ENCODE measurements at regions not wholly inside any gene's neighbourhood (a gene's known extent, or its start where the extent isn't known, plus 50 kb on each side); places are given as distances from the start of the nearest gene placed in this dataset.
"Not testable (repeated sequence)": the region's sequence is repeated elsewhere in the genome, so short reads cannot be mapped to it uniquely, and the experiment has no call there.

DNA sequence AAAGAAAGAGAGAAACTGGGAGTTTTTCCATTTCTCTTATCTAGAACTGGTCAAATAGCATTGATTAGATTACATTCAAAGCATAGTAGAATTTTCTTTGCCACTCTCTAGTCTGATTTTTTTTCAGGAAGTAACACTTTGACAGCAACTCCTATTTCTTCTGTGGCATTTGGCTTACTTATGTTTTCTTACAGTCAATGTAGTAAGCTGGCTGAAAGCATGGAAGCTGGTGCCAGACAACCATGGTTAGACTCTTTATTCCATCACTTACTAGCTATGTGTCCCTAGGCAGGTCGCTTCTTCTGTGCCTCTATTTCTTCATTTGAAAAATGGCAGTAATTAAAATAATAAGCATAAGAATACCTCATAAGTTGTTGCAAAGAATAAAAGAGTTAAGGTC, 54.2 kb upstream of the OPRM1 start:
- no peak overlapping the region for H3K4me3 ChIP-seq
- no peak for DNase-seq (ENCODE audit: low spot score in 2 of 2)
- H3K27me3 ChIP-seq (ENCODE audit: low read depth): peaks cover 4% of the 10 kb centered on the region; the same call in 1 of the 2 replicates
- in situ Hi-C loops (cut with MboI; ENCODE audit: low sequenced_read_pairs): no loop called here
- no peaks in the 10 kb centered on the region for H3K9me3 ChIP-seq
- no peaks in the 10 kb centered on the region for H3K4me1 ChIP-seq
- H3K36me3 ChIP-seq (replicated peaks): no peaks in the 10 kb centered on the region

DNA sequence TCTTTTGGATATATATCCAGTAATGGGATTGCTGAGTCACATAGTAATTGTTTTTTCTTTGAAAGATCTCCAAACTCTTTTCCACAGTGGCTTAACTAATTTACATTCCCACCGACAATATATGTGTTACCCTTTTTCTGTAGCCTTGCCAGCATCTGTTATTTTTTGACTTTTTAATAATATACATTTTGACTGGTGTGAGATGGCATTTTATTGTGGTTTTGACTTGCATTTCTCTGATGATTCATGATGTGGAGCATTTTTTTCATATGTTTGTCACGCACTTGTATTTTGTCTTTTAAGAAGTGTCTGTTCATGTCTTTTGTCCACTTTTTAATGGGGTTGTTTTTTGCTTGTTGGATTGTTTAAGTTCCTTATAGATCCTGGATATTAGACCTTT, 58.9 kb upstream of the OPRM1 start:
- in situ Hi-C loops (cut with MboI; ENCODE audit: low sequenced_read_pairs): no loop called here
- DNase-seq (ENCODE audit: low spot score in 2 of 2): no peak
- peaks cover 4% of the 10 kb centered on the region; the same call in 1 of the 2 replicates for H3K27me3 ChIP-seq (ENCODE audit: low read depth)
- H3K4me1 ChIP-seq: no peaks in the 10 kb centered on the region
- H3K9me3 ChIP-seq: no peaks in the 10 kb centered on the region
- H3K36me3 ChIP-seq (replicated peaks): no peaks in the 10 kb centered on the region
- no peak overlapping the region for H3K4me3 ChIP-seq

GRCh38 chr6:153978911-153979548, 60.0 kb upstream of the OPRM1 start:
- in situ Hi-C loops (cut with MboI; ENCODE audit: low sequenced_read_pairs): not testable (repeated sequence)

DNA sequence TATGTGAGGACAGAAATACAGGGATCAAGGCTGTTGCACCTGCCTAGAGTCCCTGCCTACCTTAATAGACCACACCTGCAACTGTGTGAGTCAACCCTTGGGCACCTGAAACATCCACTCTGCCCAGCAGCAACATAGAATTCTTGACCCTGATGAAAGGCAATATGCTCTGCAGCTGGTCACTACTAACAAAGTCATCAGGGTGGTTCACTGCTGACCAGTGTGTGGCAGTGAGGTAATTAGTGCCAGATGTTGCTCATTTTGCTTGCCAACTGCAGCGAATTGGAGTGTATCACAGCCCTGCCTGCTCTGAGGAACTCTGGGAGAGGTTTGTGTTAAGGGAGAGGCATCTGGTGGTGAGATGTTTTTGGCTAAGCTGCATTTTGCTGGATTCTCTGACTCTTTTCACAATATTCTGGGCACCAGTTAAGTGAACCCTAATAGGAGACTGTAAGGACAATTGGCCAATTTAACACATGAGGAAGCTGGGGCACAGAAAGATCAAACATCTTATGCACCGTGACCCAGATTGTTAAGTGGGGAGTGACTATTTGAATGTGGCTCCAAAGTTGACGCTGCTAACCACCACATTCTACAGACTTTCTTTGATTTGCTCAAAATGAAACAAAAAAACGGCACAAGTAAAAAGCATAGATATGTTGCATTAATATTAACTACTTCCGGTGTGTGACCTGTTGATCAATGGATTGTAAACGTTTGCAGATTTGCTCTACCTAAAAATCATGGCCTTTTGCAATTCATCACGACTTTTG, 61.9 kb upstream of the OPRM1 start:
- no peaks in the 10 kb centered on the region for H3K27me3 ChIP-seq (ENCODE audit: low read depth)
- no peaks in the 10 kb centered on the region for H3K4me1 ChIP-seq
- H3K36me3 ChIP-seq (replicated peaks): no peaks in the 10 kb centered on the region
- in situ Hi-C loops (cut with MboI; ENCODE audit: low sequenced_read_pairs): no loop called here
- H3K4me3 ChIP-seq: no peak overlapping the region
- DNase-seq (ENCODE audit: low spot score in 2 of 2): no peak
- no peaks in the 10 kb centered on the region for H3K9me3 ChIP-seq

More at GRCh38 chr6:153978911-153979548, 60.0 kb upstream of the OPRM1 start:
- not testable (repeated sequence) for H3K4me3 ChIP-seq; DNase-seq (ENCODE audit: low spot score in 2 of 2); H3K36me3 ChIP-seq (replicated peaks); H3K27me3 ChIP-seq (ENCODE audit: low read depth); H3K9me3 ChIP-seq; H3K4me1 ChIP-seq

DNA sequence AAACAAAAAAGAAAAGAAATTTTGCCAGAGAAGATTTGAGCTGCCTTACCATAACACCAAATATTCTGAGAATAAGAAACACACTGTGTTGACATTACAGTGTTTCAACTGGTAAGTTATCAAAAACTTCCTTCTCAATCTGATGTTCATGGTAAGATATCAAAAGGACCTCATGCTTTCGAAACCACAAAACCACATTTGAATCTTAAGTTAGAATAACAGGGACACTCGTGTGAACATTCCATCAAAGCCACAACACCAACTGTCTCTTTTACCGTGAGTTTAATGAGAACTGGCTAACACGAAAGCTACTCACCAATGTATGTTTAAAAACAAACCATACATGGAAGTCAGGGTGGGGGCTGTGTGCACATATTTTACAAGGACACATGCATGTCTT, 73.0 kb upstream of the OPRM1 start:
- H3K4me1 ChIP-seq: no peaks in the 10 kb centered on the region
- H3K36me3 ChIP-seq (replicated peaks): no peaks in the 10 kb centered on the region
- no peaks in the 10 kb centered on the region for H3K9me3 ChIP-seq
- in situ Hi-C loops (cut with MboI; ENCODE audit: low sequenced_read_pairs): loop anchor here (25.0 kb wide), 1 partner anchor 729 kb away; no protein-coding TSS in a partner anchor
- H3K27me3 ChIP-seq (ENCODE audit: low read depth): peaks cover 6% of the 10 kb centered on the region
- H3K4me3 ChIP-seq: no peak overlapping the region
- no peak for DNase-seq (ENCODE audit: low spot score in 2 of 2)

DNA sequence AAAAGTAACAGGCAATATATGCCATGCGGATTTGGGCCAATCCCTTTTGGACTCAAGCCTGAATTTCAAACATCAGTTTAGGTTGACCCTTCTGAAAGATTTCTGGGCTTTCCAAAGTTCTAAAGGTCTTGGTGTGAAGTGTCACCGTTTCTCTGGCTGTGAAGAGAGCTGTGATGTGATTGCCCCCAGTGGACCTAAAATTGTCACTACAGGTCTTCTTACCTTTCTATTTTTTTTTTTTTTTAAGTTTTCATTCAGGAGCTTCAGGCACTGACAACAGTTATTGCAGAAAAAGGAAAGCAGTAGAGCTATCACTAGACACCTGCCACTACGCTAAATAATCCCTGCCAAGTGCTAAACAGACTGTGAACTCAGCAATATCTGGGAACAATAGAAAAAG, 75.7 kb upstream of the OPRM1 start:
- H3K4me1 ChIP-seq: no peaks in the 10 kb centered on the region
- no peaks in the 10 kb centered on the region for H3K36me3 ChIP-seq (replicated peaks)
- in situ Hi-C loops (cut with MboI; ENCODE audit: low sequenced_read_pairs): loop anchor here (25.0 kb wide), 1 partner anchor 726 kb away; no protein-coding TSS in a partner anchor
- H3K27me3 ChIP-seq (ENCODE audit: low read depth): peaks cover 5% of the 10 kb centered on the region; the same call in 1 of the 2 replicates
- no peaks in the 10 kb centered on the region for H3K9me3 ChIP-seq
- DNase-seq (ENCODE audit: low spot score in 2 of 2): no peak
- no peak overlapping the region for H3K4me3 ChIP-seq

DNA sequence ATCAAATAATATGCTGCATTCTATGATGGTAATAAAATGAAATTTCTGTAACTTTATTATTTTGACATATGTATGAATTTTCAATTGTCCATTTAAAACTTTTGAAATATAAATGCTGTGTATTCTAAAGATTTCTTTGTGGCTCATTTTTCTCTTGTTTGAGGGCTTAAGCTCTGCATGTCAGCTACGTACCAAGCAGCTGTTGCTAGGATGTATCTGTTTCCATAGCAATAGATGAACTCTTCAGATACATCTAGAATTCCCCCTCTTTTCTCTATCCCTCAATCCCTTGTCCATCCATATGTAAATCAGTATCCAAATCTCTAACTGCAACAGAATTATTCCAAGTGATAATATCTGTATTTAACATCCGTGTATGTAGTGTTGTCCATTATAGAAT, 76.5 kb upstream of the OPRM1 start:
- H3K36me3 ChIP-seq (replicated peaks): no peaks in the 10 kb centered on the region
- H3K4me1 ChIP-seq: no peaks in the 10 kb centered on the region
- H3K27me3 ChIP-seq (ENCODE audit: low read depth): peaks cover 3% of the 10 kb centered on the region; the same call in 1 of the 2 replicates
- no peaks in the 10 kb centered on the region for H3K9me3 ChIP-seq
- in situ Hi-C loops (cut with MboI; ENCODE audit: low sequenced_read_pairs): loop anchor here (25.0 kb wide), 1 partner anchor 725 kb away; no protein-coding TSS in a partner anchor
- no peak overlapping the region for H3K4me3 ChIP-seq
- no peak for DNase-seq (ENCODE audit: low spot score in 2 of 2)

- in situ Hi-C loops (cut with MboI; ENCODE audit: low sequenced_read_pairs): loop anchor here (25.0 kb wide), 1 partner anchor 723 kb away; no protein-coding TSS in a partner anchor
- no peak for DNase-seq (ENCODE audit: low spot score in 2 of 2)
- Histone ChIP-seq H3K36me3 (replicated peaks) (no peaks in the 10 kb centered on the region), H3K4me1 (no peaks in the 10 kb centered on the region), H3K27me3 (ENCODE audit: low read depth) (no peaks in the 10 kb centered on the region), H3K9me3 (no peaks in the 10 kb centered on the region), H3K4me3 (no peak overlapping the region)
Observed at GRCh38 chr6:153960741-153961140, 78.3 kb upstream of the OPRM1 start.

DNA sequence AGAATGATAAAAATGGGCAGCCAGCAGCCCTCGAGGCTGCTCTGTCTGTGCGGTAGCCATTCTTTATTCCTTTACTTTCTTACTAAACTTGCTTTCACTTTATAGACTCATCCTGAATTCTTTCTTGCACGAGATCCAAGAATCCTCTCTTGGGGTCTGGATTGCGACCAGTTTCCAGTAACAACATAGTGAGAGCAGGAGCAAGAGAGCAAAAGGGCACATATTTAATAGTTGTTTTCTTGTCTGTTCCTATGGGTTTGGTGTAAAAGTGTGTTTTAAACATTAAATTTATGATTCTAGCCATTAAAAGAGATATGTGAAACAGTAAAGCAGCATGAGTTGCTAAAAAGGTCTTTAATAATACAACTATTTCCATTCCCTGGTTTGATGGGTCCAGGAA, 78.8 kb upstream of the OPRM1 start:
- DNase-seq (ENCODE audit: low spot score in 2 of 2): no peak
- no peaks in the 10 kb centered on the region for H3K4me1 ChIP-seq

GRCh38 chr6:153959276-153959675, 79.8 kb upstream of the OPRM1 start:
- Histone ChIP-seq H3K36me3 (replicated peaks) (no peaks in the 10 kb centered on the region), H3K9me3 (no peaks in the 10 kb centered on the region), H3K27me3 (ENCODE audit: low read depth) (no peaks in the 10 kb centered on the region), H3K4me3 (no peak overlapping the region), H3K4me1 (no peaks in the 10 kb centered on the region)
- in situ Hi-C loops (cut with MboI; ENCODE audit: low sequenced_read_pairs): loop anchor here (25.0 kb wide), 1 partner anchor 722 kb away; no protein-coding TSS in a partner anchor
- DNase-seq (ENCODE audit: low spot score in 2 of 2): no peak

More for the DNA sequence above, 78.8 kb upstream of the OPRM1 start:
- in situ Hi-C loops (cut with MboI; ENCODE audit: low sequenced_read_pairs): loop anchor here (25.0 kb wide), 1 partner anchor 723 kb away; no protein-coding TSS in a partner anchor
- no peaks in the 10 kb centered on the region for H3K36me3 ChIP-seq (replicated peaks)
- no peaks in the 10 kb centered on the region for H3K9me3 ChIP-seq
- no peak overlapping the region for H3K4me3 ChIP-seq
- H3K27me3 ChIP-seq (ENCODE audit: low read depth): no peaks in the 10 kb centered on the region

DNA sequence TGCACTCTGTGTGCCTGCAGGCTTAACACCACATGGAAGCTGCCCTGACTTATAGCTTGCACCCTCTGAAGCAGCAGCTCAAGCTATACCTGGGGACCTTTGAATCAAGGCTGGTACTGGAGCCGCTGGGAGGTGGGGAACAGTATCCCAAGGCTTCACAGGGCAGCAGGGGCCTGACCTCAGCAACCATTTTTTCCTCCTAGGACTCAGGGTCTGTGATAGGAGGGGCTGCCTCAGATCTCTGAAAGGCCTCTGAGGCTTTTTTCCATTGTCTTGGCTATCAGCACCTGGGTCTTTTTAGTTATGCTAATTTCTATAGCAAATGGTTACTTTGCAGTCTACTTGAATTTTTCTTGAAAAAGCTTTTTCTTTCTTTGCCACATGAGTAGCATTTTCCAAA, 80.2 kb upstream of the OPRM1 start:
- Histone ChIP-seq H3K4me3 (no peak overlapping the region), H3K36me3 (replicated peaks) (no peaks in the 10 kb centered on the region), H3K27me3 (ENCODE audit: low read depth) (no peaks in the 10 kb centered on the region), H3K4me1 (no peaks in the 10 kb centered on the region), H3K9me3 (no peaks in the 10 kb centered on the region)
- no peak for DNase-seq (ENCODE audit: low spot score in 2 of 2)
- in situ Hi-C loops (cut with MboI; ENCODE audit: low sequenced_read_pairs): loop anchor here (25.0 kb wide), 1 partner anchor 722 kb away; no protein-coding TSS in a partner anchor

DNA sequence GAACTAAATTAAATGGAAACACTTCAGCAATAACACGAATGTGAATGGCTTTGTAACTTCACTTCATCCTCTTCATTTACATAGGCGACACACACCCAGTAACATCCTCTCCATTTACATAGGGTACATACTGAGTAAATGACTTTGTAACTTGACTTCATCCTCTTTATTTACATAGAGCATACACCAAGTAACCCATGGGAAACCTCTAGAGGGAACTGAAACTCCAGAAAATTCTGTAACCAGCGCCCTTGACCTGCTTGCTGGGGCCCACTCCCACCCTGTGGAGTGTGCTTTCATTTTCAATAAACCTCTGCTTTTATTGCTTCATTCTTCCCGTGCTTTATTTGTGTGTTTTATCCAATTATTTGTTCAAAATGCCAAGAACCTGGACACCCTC, 81.6 kb upstream of the OPRM1 start:
- DNase-seq (ENCODE audit: low spot score in 2 of 2): no peak
- Histone ChIP-seq H3K4me1 (no peaks in the 10 kb centered on the region), H3K27me3 (ENCODE audit: low read depth) (no peaks in the 10 kb centered on the region), H3K4me3 (no peak overlapping the region), H3K9me3 (no peaks in the 10 kb centered on the region), H3K36me3 (replicated peaks) (no peaks in the 10 kb centered on the region)
- in situ Hi-C loops (cut with MboI; ENCODE audit: low sequenced_read_pairs): loop anchor here (25.0 kb wide), 1 partner anchor 720 kb away; no protein-coding TSS in a partner anchor

DNA sequence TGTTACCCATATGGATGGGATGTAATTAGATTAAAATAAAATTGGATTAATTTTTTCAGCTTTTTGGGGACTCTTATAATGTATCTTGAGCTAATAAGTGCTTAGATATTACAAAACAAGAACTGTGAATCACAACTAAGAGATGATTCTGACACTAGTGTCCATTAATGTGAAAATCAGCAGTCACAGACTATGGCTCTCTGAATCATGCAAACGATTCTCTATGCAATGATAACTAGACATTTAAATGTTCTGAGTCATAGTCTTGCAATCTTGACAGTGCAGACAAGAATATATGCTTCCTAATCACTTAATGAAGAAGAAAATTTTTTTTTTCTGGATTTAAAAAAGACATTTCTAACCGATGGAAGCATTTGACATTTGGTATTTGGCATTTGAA, 82.2 kb upstream of the OPRM1 start:
- Histone ChIP-seq H3K4me1 (no peaks in the 10 kb centered on the region), H3K36me3 (replicated peaks) (no peaks in the 10 kb centered on the region), H3K4me3 (no peak overlapping the region), H3K27me3 (ENCODE audit: low read depth) (no peaks in the 10 kb centered on the region; the same call in 1 of the 2 replicates), H3K9me3 (no peaks in the 10 kb centered on the region)
- DNase-seq (ENCODE audit: low spot score in 2 of 2): no peak
- in situ Hi-C loops (cut with MboI; ENCODE audit: low sequenced_read_pairs): loop anchor here (25.0 kb wide), 1 partner anchor 720 kb away; no protein-coding TSS in a partner anchor

- peaks cover 3% of the 10 kb centered on the region for H3K27me3 ChIP-seq (ENCODE audit: low read depth)
- in situ Hi-C loops (cut with MboI; ENCODE audit: low sequenced_read_pairs): loop anchor here (25.0 kb wide), 1 partner anchor 712 kb away; no protein-coding TSS in a partner anchor
Observed at GRCh38 chr6:153949616-153950015, 89.4 kb upstream of the OPRM1 start.

More at GRCh38 chr6:153949616-153950015, 89.4 kb upstream of the OPRM1 start:
- DNase-seq (ENCODE audit: low spot score in 2 of 2): no peak
- Histone ChIP-seq H3K4me3 (no peak overlapping the region), H3K4me1 (no peaks in the 10 kb centered on the region), H3K36me3 (replicated peaks) (no peaks in the 10 kb centered on the region), H3K9me3 (no peaks in the 10 kb centered on the region)
